K562 (cell line): ENCODE measurements at regions not wholly inside any gene's neighbourhood (a gene's known extent, or its start where the extent isn't known, plus 50 kb on each side); places are given as distances from the start of the nearest gene placed in this dataset.

Source experiments
- ATAC-seq: fragments of 200-7000 bp; cut with Tn5 transposase; 3 replicates; pipeline ENCODE4 v1.9.1; 2020; ENCODE audit warnings: moderate library complexity
- BruUV-seq: library from RNA; stranded (reverse); fragments of 400-500 nt; replicated peaks from 2 replicates; lab custom pipeline; 2021; lab: Mats Ljungman, UMichigan
- CTCF ChIA-PET: fragments of 300-600 bp; formaldehyde crosslinking; extraction: SDS; loops from one replicate; lab custom pipeline; 2021; ENCODE audit warnings: low intra/inter-chr PET ratio; lab: Yijun Ruan, JAX
- POLR2A ChIA-PET: fragments of 300-600, 350-650 bp; sonication (Branson Sonifier 250); formaldehyde crosslinking; extraction: SDS; loops from one replicate; lab custom pipeline; 2021; ENCODE audit warnings: antibody characterized with exemption, inconsistent platforms; lab: Yijun Ruan, JAX
- DNase-seq, 4 experiments: peaks; one replicate each; pipeline versions ENCODE4 v3.0.0 to v3.0.0-alpha.2; 2011 to 2018; ENCODE audit warnings: low spot score in 3 of 4, mixed read lengths in 3 of 4; ENCODE audit errors: extremely low read depth in 1 of 4
- FAIRE-seq: peaks from 2 replicates; lab custom pipeline; 2011; peaks lifted over from hg19 to GRCh38; lab: Jason Lieb, UNC
- H2AFZ ChIP-seq: 2 replicates; pipeline ENCODE4 v1.6.0; 2011; ENCODE audit warnings: low read depth, low read length, control low read depth, inconsistent platforms
- H3K27ac ChIP-seq: fragments of 200-600 bp; 3 replicates; pipeline ENCODE4 v1.8.0; 2011; ENCODE audit warnings: low read depth, mild to moderate bottlenecking, control low read depth, inconsistent platforms, low read length, moderate library complexity, mixed read lengths; ENCODE audit errors: extremely low read depth
- H3K27me3 ChIP-seq, 2 experiments: fragments of 300-600 bp in 1 of 2; 2 replicates in 1 of 2; 3 replicates in 1 of 2; pipeline versions ENCODE4 v1.6.0 to v1.8.0; 2011; ENCODE audit warnings: inconsistent platforms in 2 of 2, low read length in 2 of 2, mild to moderate bottlenecking in 1 of 2, mixed read lengths in 1 of 2, moderate library complexity in 1 of 2; ENCODE audit not compliant: control insufficient read depth in 2 of 2, insufficient read depth in 2 of 2
- H3K36me3 ChIP-seq: fragments of 300-600 bp; 3 replicates; pipeline ENCODE4 v1.8.0; 2011; ENCODE audit warnings: mild to moderate bottlenecking, low read length, inconsistent platforms; ENCODE audit not compliant: control insufficient read depth, insufficient read depth
- H3K4me1 ChIP-seq, 2 experiments: fragments of 200-600 bp in 1 of 2; replicated peaks in 1 of 2; 2 replicates in 1 of 2; 3 replicates in 1 of 2; pipeline versions ENCODE4 v1.5.1 to v1.8.0; 2011; ENCODE audit warnings: inconsistent platforms in 2 of 2, low read length in 2 of 2, mild to moderate bottlenecking in 1 of 2, mixed read lengths in 1 of 2, moderate library complexity in 1 of 2; ENCODE audit not compliant: control insufficient read depth in 2 of 2, insufficient read depth in 2 of 2
- H3K4me2 ChIP-seq: 2 replicates; pipeline ENCODE4 v1.6.1; 2011; ENCODE audit warnings: low read length, control low read depth, inconsistent platforms, mixed read lengths; ENCODE audit not compliant: insufficient read depth
- H3K4me3 ChIP-seq: fragments of 200-600 bp; sonication (generic), shearing (Covaris generic); 2 replicates; pipeline ENCODE4 v1.5.1; 2016; ENCODE audit warnings: control low read depth, inconsistent platforms
- H3K79me2 ChIP-seq: fragments of 200-600 bp; 3 replicates; pipeline ENCODE4 v1.8.0; 2011; ENCODE audit warnings: low read length, inconsistent platforms; ENCODE audit not compliant: control insufficient read depth, insufficient read depth
- H3K9ac ChIP-seq, 2 experiments: 2 replicates each; pipeline versions ENCODE4 v1.6.0 to v1.6.1; 2011; ENCODE audit warnings: low read depth in 2 of 2, low read length in 2 of 2, control low read depth in 1 of 2, inconsistent platforms in 1 of 2, mild to moderate bottlenecking in 1 of 2, mixed read lengths in 1 of 2; ENCODE audit not compliant: insufficient read depth in 1 of 2
- H3K9me1 ChIP-seq: one replicate; pipeline ENCODE4 v1.6.0; 2011; ENCODE audit warnings: inconsistent platforms, mild to moderate bottlenecking, low read length, moderate library complexity; ENCODE audit not compliant: control insufficient read depth, insufficient read depth
- H3K9me3 ChIP-seq: replicated peaks from 2 replicates; pipeline ENCODE4 v1.5.1; 2011; ENCODE audit warnings: low read depth, low read length, inconsistent platforms; ENCODE audit not compliant: control insufficient read depth, insufficient read depth
- H4K20me1 ChIP-seq: replicated peaks from 2 replicates; pipeline ENCODE4 v1.6.1; 2011; ENCODE audit warnings: low read length, inconsistent platforms, mixed read lengths; ENCODE audit not compliant: control insufficient read depth, insufficient read depth
- CREB1 ChIP-seq, 2 experiments: sonication (generic) in 1 of 2; formaldehyde crosslinking in 1 of 2; IDR thresholded peaks; 2 replicates each; pipeline versions ENCODE4 v1.6.1 to v1.8.0; 2012 to 2022; ENCODE audit warnings: inconsistent platforms in 1 of 2, mild to moderate bottlenecking in 1 of 2, missing genetic modification reagents in 1 of 2, moderate library complexity in 1 of 2
- EP400 ChIP-seq: fragments of 450-650 bp; IDR thresholded peaks from 2 replicates; pipeline ENCODE4 v1.6.1; 2017; ENCODE audit warnings: antibody characterized with exemption, mild to moderate bottlenecking, moderate library complexity
- HOXB6 ChIP-seq: fragments of 250-450 bp; sonication (Bioruptor Pico); IDR thresholded peaks from 2 replicates; pipeline ENCODE4 v1.5.1; 2022; ENCODE audit warnings: mild to moderate bottlenecking, borderline replicate concordance
- NCOA1 ChIP-seq: fragments of 450-650 bp; IDR thresholded peaks from 2 replicates; pipeline ENCODE4 v1.6.1; 2016; ENCODE audit warnings: low read depth
- NRF1 ChIP-seq, 2 experiments: fragments of 450-650 bp; IDR thresholded peaks in 1 of 2; conservative IDR thresholded peaks in 1 of 2; 2 replicates each; pipeline ENCODE4 v1.6.1; 2014; ENCODE audit warnings: mild to moderate bottlenecking in 2 of 2
- PRDM10 ChIP-seq: fragments of 450-650 bp; IDR thresholded peaks from 2 replicates; pipeline ENCODE4 v1.6.1; 2018; ENCODE audit not compliant: partially characterized antibody
- RBBP5 ChIP-seq: fragments of 200-600 bp; sonication (generic); IDR thresholded peaks from 2 replicates; pipeline ENCODE4 v1.6.1; 2012; ENCODE audit warnings: borderline replicate concordance, mild to moderate bottlenecking, low read length, control low read depth, inconsistent platforms; ENCODE audit not compliant: insufficient read depth, poor library complexity, severe bottlenecking
- RBM22 ChIP-seq: fragments of 200-400 bp; formaldehyde crosslinking; IDR thresholded peaks from 2 replicates; pipeline ENCODE4 v1.6.1; 2018; ENCODE audit warnings: low read length, low read depth; ENCODE audit not compliant: poor library complexity, severe bottlenecking
- RFX5 ChIP-seq: IDR thresholded peaks from 2 replicates; pipeline ENCODE4 v1.6.1; 2011; ENCODE audit warnings: low read depth, mild to moderate bottlenecking, improper control_type of control experiment, low read length
- SETDB1 ChIP-seq: IDR thresholded peaks from one replicate; pipeline ENCODE4 v1.6.1; 2012; ENCODE audit warnings: low read length, control low read depth, inconsistent platforms
- SMARCE1 ChIP-seq: fragments of 450-650 bp; IDR thresholded peaks from 2 replicates; pipeline ENCODE4 v1.7.1; 2016; ENCODE audit warnings: mild to moderate bottlenecking
- SREBF1 ChIP-seq: fragments of 150-350 bp; IDR thresholded peaks from 2 replicates; pipeline ENCODE4 v1.6.1; 2014; ENCODE audit warnings: antibody characterized with exemption, low read depth, low read length, borderline replicate concordance
- SRSF1 ChIP-seq: fragments of 200-400 bp; formaldehyde crosslinking; IDR thresholded peaks from 2 replicates; pipeline ENCODE4 v1.6.1; 2017; ENCODE audit warnings: mild to moderate bottlenecking, low read depth, low read length, moderate library complexity
- TSHZ1 ChIP-seq: fragments of 250-450 bp; sonication (Bioruptor Pico); IDR thresholded peaks from 2 replicates; pipeline ENCODE4 v1.4.0; 2020; ENCODE audit warnings: mild to moderate bottlenecking, moderate library complexity
- ZC3H4 ChIP-seq: sonication (generic); formaldehyde crosslinking; IDR thresholded peaks from 2 replicates; pipeline ENCODE4 v1.9.0; 2021; ENCODE audit warnings: missing genetic modification reagents, borderline replicate concordance
- ZSCAN32 ChIP-seq: fragments of 450-650 bp; formaldehyde crosslinking; IDR thresholded peaks from 2 replicates; pipeline ENCODE4 v1.4.0; 2020; ENCODE audit warnings: mild to moderate bottlenecking, moderate library complexity
- WGBS: fragments of 100-300 bp; shearing (Covaris generic); methylation state at CpG from one replicate; pipeline ENCODE4 v1.1.6; 2016; ENCODE audit warnings: low coverage, mixed read lengths; ENCODE audit not compliant: insufficient coverage; ENCODE audit errors: missing lambda C conversion rate; 5-methylcytosine and 5-hydroxymethylcytosine counted together
- in situ Hi-C: fragments of 300-500 bp; cut with MboI; formaldehyde crosslinking; loops from 4 replicates; pipeline ENCODE4 v1.15.0; 2018; ENCODE audit warnings: inconsistent platforms, mixed read lengths
- intact Hi-C: fragments of 100-400 bp; cut with micrococcal nuclease; formaldehyde crosslinking; loops from 2 replicates; pipeline ENCODE4 v1.14.2; 2022

GRCh38 chr15:23764716-23765115, 77.6 kb upstream of the NDN start:
- no peak overlapping the region for H3K9ac ChIP-seq
- H3K9me1 ChIP-seq, result no peaks in the 10 kb centered on the region
- H3K4me1 ChIP-seq, result no peaks in the 10 kb centered on the region
- H4K20me1 ChIP-seq, result no peaks in the 10 kb centered on the region
- no peak overlapping the region for H2AFZ ChIP-seq
- TF ChIP-seq SREBF1 (no peak), RBBP5 (no peak), SETDB1 (no peak), NRF1 (conservative IDR thresholded peaks at IDR 0.05 in 1 of 2, IDR thresholded peaks at IDR 0.05 in 1 of 2) (no peak), RBM22 (no peak), HOXB6 (no peak), EP400 (no peak), RFX5 (no peak), SMARCE1 (no peak), ZC3H4 (CRISPR knock-in tag) (no peak), PRDM10 (no peak), CREB1 (IDR thresholded peaks at IDR 0.05) (no peak), CREB1 (CRISPR knock-in tag; IDR thresholded peaks at IDR 0.05) (no peak), ZSCAN32 (no peak), TSHZ1 (CRISPR knock-in tag) (no peak), SRSF1 (no peak), NCOA1 (no peak)
- no peaks in the 10 kb centered on the region for H3K27me3 ChIP-seq
- WGBS, result 0% methylated on average over 4 of the region's 4 CpGs
- no peaks in the 10 kb centered on the region for H3K79me2 ChIP-seq
- intact Hi-C loops (loop anchor here (10.0 kb wide), 1 partner anchor 70 kb away; no protein-coding TSS in a partner anchor), in situ Hi-C loops (no loop called here)
- H3K4me3 ChIP-seq, result no peak overlapping the region
- DNase-seq (no peak), FAIRE-seq (no peak), ATAC-seq (no peak)
- POLR2A ChIA-PET, result no interaction called here
- no peak overlapping the region for H3K27ac ChIP-seq
- H3K4me2 ChIP-seq, result no peak overlapping the region
- H3K9me3 ChIP-seq, result no peaks in the 10 kb centered on the region
- no TSS peak for BruUV-seq
- no peaks in the 10 kb centered on the region for H3K36me3 ChIP-seq
- CTCF ChIA-PET, result no interaction called here
